ENCODE measurements at regions not wholly inside any gene's neighbourhood (a gene's known extent, or its start where the extent isn't known, plus 50 kb on each side); places are given as distances from the start of the nearest gene placed in this dataset.
"Not testable (repeated sequence)": the region's sequence is repeated elsewhere in the genome, so short reads cannot be mapped to it uniquely, and the experiment has no call there.

DNA sequence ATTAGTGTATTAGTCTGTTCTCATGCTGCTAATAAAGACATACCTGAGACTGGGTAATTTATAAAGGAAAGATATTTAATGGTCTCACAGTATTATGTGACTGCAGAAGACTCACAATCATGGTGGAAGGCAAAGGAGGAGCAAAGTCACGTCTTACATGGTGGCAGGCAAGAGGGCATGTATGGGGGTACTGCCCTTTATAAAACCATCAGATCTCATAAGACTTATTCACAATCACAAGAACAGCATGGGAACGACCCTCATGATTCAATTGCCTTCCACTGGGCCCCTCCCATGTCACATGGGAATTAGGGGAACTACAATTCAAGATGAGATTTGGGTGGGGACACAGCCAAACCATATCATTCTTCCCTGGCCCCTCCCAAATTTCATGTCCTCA is 52.7 kb upstream of the ST3GAL5 start:
- not testable (repeated sequence) for DNase-seq (ENCODE audit: low spot score)

DNA sequence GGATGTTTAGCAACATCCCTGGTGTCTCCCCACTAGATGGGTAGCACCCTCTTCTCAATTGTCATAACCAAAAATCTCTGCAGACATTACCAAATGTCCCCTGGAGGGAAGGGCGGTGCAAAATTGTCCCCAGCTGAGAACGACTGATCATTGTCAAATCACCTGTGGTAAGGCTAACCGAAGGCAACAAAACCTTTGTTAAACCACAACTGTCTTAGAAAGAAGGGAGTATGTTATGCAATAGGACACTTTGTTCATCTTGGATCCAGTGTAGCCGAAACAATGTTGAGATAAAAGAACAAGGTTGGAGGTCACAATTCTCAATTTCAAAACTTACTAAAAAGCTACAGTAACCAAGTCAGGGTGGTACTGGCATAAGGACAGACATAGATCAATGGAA is 50.3 kb upstream of the ST3GAL5 start:
- no peak for DNase-seq (ENCODE audit: low spot score)

All from SW480 (cell line).